ENCODE measurements at regions not wholly inside any gene's neighbourhood (a gene's known extent, or its start where the extent isn't known, plus 50 kb on each side); places are given as distances from the start of the nearest gene placed in this dataset.

- CTCF ChIA-PET = interaction anchor here (0.8 kb wide), 1 partner anchor 18 kb away, joined by 4 read pairs; no protein-coding TSS in a partner anchor
- Histone ChIP-seq H2AFZ (ENCODE audit: low read depth, low read length) (no peak overlapping the region), H3K4me3 (replicated peaks in 1 of 3; ENCODE audit: insufficient read depth in 1 of 3, low read depth in 1 of 3, low read length in 3 of 3) (no peak overlapping the region), H4K20me1 (replicated peaks; ENCODE audit: control insufficient read depth, extremely low read depth, insufficient read depth, low read length) (no peaks in the 10 kb centered on the region), H3K79me2 (ENCODE audit: control insufficient read depth, insufficient read depth, low read length) (no peaks in the 10 kb centered on the region), H3K27ac (ENCODE audit: insufficient read depth, low read depth, low read length) (no peak overlapping the region), H3K27me3 (ENCODE audit: control insufficient read depth in 2 of 2, insufficient read depth in 2 of 2, low read length in 2 of 2) (no peaks in the 10 kb centered on the region), H3K9me1 (replicated peaks; ENCODE audit: control insufficient read depth, extremely low read depth, insufficient read depth, low read length) (no peaks in the 10 kb centered on the region), H3K36me3 (ENCODE audit: control insufficient read depth in 2 of 2, extremely low read depth in 1 of 2, insufficient read depth in 2 of 2, low read length in 2 of 2) (no peaks in the 10 kb centered on the region), H3K4me1 (ENCODE audit: control insufficient read depth, extremely low read depth, insufficient read depth, low read length) (no peaks in the 10 kb centered on the region), H3K9me3 (replicated peaks; ENCODE audit: control insufficient read depth, insufficient read depth, low read length) (no peaks in the 10 kb centered on the region), H3K9ac (replicated peaks; ENCODE audit: extremely low read depth, insufficient read depth, low read length) (no peak overlapping the region), H3K4me2 (ENCODE audit: insufficient read depth, low read length) (no peak overlapping the region)
- TF ChIP-seq GATA2 (IDR thresholded peaks at IDR 0.05; ENCODE audit: insufficient read depth, insufficient read length, low read depth, low read length) (no peak), CTCF (IDR thresholded peaks at IDR 0.05; ENCODE audit: extremely low read depth in 1 of 2, insufficient read depth in 1 of 2, low read depth in 1 of 2, low read length in 2 of 2) (no peak), POLR2AphosphoS5 (IDR thresholded peaks at IDR 0.05; ENCODE audit: insufficient read depth, low read depth, low read length) (no peak), FOS (IDR thresholded peaks at IDR 0.05; ENCODE audit: borderline replicate concordance, insufficient read depth, low read length) (no peak), JUN (IDR thresholded peaks at IDR 0.05; ENCODE audit: borderline replicate concordance, insufficient read depth, insufficient read length, low read depth) (no peak), EZH2 (IDR thresholded peaks at IDR 0.05; ENCODE audit: borderline replicate concordance, low read depth, low read length, severe bottlenecking) (no peak), MAX (IDR thresholded peaks at IDR 0.05; ENCODE audit: insufficient read depth, insufficient read length) (no peak), MYC (IDR thresholded peaks at IDR 0.05; ENCODE audit: low read depth, low read length) (no peak), POLR2A (IDR thresholded peaks at IDR 0.05; ENCODE audit: low read depth, low read length) (no peak)
- BruUV-seq (replicated peaks) = no TSS peak
- FAIRE-seq (no peak), DNase-seq (ENCODE audit: low read depth, low spot score) (no peak)
- dilution Hi-C loops (cut with MboI; ENCODE audit: extremely low pct_ligation_motif_present, low sequenced_read_pairs) = no loop called here
- intact Hi-C loops (cut with micrococcal nuclease) = no loop called here
- POLR2A ChIA-PET = no interaction called here
Measured at GRCh38 chr4:20086799-20087521, 164.7 kb upstream of the SLIT2 start.

Data from endothelial cell of umbilical vein (primary cell).